ENCODE measurements at regions not wholly inside any gene's neighbourhood (a gene's known extent, or its start where the extent isn't known, plus 50 kb on each side); places are given as distances from the start of the nearest gene placed in this dataset.
A peak's percentile ranks its signal among the peaks of the same experiment; 100 is the strongest.

- TF ChIP-seq CTCF (conservative IDR thresholded peaks at IDR 0.05; ENCODE audit: low read depth), result no peak
- H3K27ac ChIP-seq, result no peak overlapping the region
- CTCF ChIA-PET, result interaction anchor here (0.6 kb wide), 1 partner anchor 193 kb away, joined by 7 read pairs; no protein-coding TSS in a partner anchor
- DNase-seq (ENCODE audit: low spot score), result no peak
- POLR2A ChIA-PET (ENCODE audit: low non-redundant PET), result no interaction called here
These were observed 656.2 kb upstream of the CHAC2 start for GRCh38 chr2:53111406-53111805.

GRCh38 chr2:53111004-53111403 lies 656.6 kb upstream of the CHAC2 start:
- ChIA-PET POLR2A (ENCODE audit: low non-redundant PET) (no interaction called here), CTCF (no interaction called here)
- TF ChIP-seq CTCF (conservative IDR thresholded peaks at IDR 0.05; ENCODE audit: low read depth), result no peak
- H3K27ac ChIP-seq, result no peak overlapping the region
- DNase-seq (ENCODE audit: low spot score), result no peak

GRCh38 chr2:53108246-53108645 lies 659.4 kb upstream of the CHAC2 start:
- ChIA-PET CTCF (no interaction called here), POLR2A (ENCODE audit: low non-redundant PET) (no interaction called here)
- no peak for DNase-seq (ENCODE audit: low spot score)
- no peak for TF ChIP-seq CTCF (conservative IDR thresholded peaks at IDR 0.05; ENCODE audit: low read depth)
- no peak overlapping the region for H3K27ac ChIP-seq

- no peak for TF ChIP-seq CTCF (conservative IDR thresholded peaks at IDR 0.05; ENCODE audit: low read depth)
- POLR2A ChIA-PET (ENCODE audit: low non-redundant PET), result no interaction called here
- DNase-seq (ENCODE audit: low spot score), result peak; percentile 65
- CTCF ChIA-PET, result no interaction called here
- H3K27ac ChIP-seq, result no peak overlapping the region
These were observed 663.3 kb upstream of the CHAC2 start for GRCh38 chr2:53104263-53104662.

GRCh38 chr2:53103679-53104078 lies 663.9 kb upstream of the CHAC2 start:
- H3K27ac ChIP-seq, result no peak overlapping the region
- TF ChIP-seq CTCF (conservative IDR thresholded peaks at IDR 0.05; ENCODE audit: low read depth), result no peak
- ChIA-PET POLR2A (ENCODE audit: low non-redundant PET) (no interaction called here), CTCF (no interaction called here)
- no peak for DNase-seq (ENCODE audit: low spot score)

- POLR2A ChIA-PET (ENCODE audit: low non-redundant PET), result no interaction called here
- TF ChIP-seq CTCF (conservative IDR thresholded peaks at IDR 0.05; ENCODE audit: low read depth), result no peak
- CTCF ChIA-PET, result no interaction called here
- H3K27ac ChIP-seq, result no peak overlapping the region
- DNase-seq (ENCODE audit: low spot score), result no peak
These were observed 668.9 kb upstream of the CHAC2 start for GRCh38 chr2:53098696-53099078.

GRCh38 chr2:53096351-53096750 lies 671.3 kb upstream of the CHAC2 start:
- ChIA-PET POLR2A (ENCODE audit: low non-redundant PET) (no interaction called here), CTCF (no interaction called here)
- no peak overlapping the region for H3K27ac ChIP-seq
- DNase-seq (ENCODE audit: low spot score), result no peak
- TF ChIP-seq CTCF (conservative IDR thresholded peaks at IDR 0.05; ENCODE audit: low read depth), result no peak
